Stimulated activated CD8-positive, alpha-beta memory T cell treated with anti-CD3 and anti-CD28 coated beads, Interleukin-2, amount 100 ng/mL, for 48 hours (primary cell): ENCODE measurements at regions not wholly inside any gene's neighbourhood (a gene's known extent, or its start where the extent isn't known, plus 50 kb on each side); places are given as distances from the start of the nearest gene placed in this dataset.
"Not testable (repeated sequence)": the region's sequence is repeated elsewhere in the genome, so short reads cannot be mapped to it uniquely, and the experiment has no call there.

Experiments used
- DNase-seq, 2 donors: peaks; one replicate each; pipeline ENCODE4 v3.0.0-alpha.2; 2020; ENCODE audit warnings: low read depth in 2 of 2

DNA sequence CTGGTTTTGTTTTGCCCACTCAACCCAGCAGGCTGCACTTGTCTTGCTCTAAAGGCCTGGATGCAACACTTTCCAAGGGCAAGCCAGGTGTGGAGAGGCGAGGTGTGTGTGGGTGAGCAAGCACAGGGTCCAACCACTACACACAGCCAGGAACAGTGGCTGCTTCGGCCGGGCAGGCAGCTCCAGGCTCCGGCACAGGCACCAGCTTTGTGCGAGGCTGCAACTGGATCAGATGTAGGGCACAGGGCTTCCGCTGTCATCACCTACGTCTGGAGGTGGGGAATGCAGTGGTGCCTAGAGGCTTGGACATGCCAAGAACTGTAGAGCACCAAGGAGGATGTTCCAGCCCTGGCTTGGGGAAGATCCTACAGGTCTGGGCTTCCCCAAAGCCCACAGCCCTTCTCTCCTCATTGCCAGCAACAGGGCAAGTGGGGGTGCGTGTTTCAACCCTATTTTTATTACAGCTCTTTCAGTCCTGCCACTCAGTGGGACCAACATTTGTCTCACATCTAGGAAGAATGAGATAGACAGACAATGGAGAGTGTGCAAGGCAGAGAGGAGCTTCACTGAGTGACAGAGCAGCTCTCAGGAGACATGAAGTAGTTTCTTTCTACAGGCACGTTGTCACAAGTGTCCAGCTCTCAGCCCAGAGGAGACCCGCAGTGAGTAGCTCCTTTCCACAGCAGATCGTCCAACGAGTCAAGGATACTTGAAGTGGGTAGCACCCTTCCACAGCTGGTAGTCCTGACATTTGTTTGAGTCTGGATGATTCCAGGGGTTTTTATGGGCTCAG lies 622.2 kb downstream of the CDH9 start:
- no peak for DNase-seq

DNA sequence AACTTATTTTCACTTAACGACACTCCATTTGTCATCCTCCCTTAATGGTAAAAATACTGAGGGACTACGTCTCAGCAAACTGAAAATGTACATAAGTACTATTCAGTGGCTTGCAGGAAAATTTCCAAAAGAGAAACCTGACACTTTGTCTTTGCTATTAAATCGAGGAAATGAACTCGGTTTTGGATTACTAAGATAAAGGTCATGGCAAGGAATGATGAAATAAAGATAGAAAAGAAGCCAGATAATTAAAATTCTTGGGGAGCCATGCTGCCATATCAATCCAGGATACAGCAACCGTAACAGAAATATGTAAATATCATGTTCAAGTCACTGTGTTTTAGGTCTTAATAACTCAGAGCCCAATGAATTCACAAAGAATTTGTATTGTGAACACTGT lies 647.8 kb downstream of the CDH9 start:
- no peak for DNase-seq

DNA sequence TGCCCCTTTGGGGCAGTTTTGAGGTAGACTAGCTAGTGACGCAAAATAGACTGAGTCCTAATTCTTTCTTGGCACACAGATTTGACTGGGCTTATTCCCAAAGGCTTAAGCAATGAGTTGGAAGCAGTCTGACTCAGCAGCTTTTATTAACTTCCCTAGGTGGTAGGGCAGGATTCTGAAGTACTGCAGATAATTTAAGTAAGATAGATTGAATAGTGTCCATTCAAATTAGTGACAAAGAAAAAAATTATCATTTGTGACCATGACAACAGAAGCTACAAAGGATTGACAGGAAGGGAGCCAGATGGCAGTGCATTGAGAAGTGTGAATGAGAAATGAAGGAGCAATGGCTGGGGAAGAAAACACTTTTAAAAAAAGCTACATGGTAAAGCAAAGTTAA lies 649.4 kb downstream of the CDH9 start:
- DNase-seq = no peak

DNA sequence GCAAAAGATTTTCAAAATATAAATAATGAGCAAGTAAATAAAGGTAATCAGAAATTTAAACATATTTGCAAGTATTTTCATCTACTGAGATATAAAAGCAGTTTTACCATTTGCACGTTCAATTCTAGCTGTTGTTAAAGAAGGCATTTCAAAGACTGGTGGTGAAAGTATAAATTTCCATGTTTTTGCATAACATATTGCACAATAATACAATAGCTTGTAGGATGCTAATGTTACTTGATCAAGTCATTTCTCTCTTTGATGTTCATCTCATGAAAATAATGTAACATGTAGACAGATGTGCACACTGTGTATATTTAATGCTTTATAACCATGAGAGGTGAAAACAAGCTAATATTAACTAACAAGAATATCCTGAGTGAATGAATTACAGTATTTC lies 651.9 kb downstream of the CDH9 start:
- DNase-seq = no peak

DNA sequence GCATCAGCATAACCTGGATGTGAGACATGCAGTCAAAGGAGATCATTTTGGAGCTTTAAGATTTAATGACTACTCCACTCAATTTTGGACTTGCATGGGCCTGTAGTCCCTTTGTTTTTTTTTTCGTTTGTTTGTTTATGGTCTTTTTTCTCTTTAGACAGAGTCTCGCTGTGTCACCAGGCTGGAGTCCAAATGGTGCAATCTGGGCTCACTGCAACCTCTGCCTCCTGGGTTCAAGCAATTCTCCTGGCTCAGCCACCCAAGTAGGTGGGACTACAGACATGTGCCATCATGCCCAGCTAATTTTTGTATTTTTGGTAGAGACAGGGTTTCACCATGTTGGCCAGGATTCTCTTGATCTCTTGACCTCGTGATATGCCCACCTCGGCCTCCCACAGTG lies 673.8 kb downstream of the CDH9 start:
- not testable (repeated sequence) for DNase-seq

DNA sequence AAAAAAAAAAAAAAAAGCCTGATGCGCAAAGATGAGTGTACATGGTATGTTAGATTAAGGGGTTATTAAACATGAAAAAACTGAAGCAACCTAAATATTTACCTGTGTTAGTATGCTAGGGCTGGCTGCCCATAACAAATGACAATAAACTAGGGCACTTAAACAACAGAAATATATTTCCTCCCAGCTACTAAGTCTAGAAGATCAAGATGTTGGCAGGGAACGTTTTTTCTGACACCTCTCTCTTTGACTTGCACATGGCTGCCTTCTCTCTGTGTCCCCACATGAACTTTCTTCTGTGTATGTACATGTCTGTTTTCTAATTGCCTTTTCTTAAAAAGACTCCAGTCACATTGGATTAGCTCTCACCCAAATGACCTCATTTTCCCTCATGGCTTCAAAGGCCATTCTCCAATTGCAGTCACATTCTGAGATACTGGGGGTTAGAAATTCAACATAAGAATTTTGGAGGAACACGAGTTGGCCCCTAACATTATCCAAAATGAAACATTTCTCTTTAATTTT lies 694.5 kb downstream of the CDH9 start:
- no peak for DNase-seq

DNA sequence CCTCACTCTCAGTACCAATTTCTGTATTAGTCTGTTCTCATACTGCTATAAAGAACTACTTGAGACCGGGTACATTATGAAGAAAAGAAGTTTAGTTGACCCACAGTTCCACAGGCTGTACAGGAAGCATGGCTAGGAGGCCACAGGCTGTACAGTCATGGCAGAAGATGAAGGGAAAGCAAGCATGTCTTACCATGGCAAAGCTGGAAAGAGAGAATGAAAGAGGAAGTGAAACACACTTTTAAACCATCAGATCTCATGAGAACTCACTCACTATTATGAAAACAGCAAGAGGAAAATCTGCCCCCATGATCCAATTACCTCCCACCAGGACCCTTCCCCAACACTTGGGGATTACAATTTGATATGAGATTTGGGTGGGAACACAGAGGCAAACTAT lies 698.8 kb downstream of the CDH9 start:
- DNase-seq = no peak

DNA sequence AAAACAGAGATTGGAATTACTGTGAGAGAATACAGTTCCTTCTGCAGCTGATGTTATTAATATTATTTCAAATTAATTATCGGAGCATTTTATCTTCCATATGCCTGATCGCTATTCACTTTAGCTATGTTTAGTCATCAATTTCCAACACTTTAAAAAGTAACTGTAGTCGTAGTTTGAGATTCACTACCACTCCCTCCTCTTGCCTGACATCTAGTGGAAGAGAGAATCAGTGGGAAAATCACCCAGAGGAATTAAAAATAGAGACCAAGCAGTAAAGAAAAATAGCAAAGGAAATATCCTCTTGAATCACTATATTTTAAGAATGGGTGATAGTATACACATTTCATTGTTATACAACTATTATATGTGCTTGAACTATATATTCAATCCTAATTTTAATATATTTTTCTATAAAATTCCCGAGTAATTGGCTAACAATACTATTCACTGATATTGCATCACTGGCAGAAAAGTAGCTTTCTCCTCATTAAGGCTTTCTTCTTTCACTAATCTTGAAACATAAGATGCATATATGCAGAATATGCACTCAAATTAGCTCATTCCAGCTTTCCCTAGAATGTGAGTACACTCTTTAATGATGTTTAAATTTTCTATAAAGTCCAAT lies 708.7 kb downstream of the CDH9 start:
- DNase-seq = no peak

DNA sequence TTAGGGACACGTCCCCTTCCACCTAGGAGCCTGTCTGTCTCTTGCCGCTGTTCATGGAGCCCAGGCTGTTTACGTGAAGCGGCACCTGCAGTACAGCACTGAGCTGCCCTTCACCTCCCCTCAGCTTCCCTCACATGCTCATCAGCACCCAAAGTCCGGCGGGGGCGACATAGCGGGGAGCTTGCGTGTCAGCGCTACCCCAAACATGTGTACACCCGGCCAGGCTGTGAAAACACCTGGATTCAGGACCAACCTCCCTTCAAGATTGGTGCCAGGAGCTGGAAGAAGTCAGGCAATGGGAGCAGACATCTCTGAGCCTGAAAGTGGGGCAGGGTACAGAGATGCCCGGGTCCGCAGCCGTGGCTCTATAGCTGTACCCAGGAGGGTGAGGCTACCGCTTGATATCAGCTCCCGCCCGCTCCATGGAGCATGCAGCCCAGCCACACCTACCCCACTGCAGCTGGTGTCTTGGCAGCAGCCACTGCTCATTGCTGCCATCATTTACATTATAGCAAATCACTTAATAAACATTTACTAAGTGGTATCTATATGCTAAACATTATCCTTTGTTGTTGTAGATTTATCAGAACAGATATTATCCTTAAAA lies 712.1 kb downstream of the CDH9 start:
- no peak for DNase-seq

DNA sequence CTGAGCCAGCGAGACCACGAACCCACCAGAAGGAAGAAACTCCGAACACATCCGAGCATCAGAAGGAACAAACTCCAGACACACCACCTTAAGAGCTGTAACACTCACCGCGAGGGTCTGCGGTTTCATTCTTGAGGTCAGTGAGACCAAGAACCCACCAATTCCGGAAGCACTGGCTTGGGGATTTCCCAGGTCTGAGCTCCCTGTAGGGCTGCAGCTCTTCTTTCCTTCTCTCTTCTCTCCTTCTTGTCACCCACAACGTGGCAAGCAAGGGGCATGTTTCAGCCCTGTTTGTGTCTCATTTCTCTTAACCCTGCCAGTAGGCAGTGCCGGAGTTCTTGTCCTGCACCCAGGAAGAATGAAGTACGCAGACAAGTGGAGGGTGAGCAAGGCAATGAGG lies 713.0 kb downstream of the CDH9 start:
- DNase-seq = not testable (repeated sequence)

DNA sequence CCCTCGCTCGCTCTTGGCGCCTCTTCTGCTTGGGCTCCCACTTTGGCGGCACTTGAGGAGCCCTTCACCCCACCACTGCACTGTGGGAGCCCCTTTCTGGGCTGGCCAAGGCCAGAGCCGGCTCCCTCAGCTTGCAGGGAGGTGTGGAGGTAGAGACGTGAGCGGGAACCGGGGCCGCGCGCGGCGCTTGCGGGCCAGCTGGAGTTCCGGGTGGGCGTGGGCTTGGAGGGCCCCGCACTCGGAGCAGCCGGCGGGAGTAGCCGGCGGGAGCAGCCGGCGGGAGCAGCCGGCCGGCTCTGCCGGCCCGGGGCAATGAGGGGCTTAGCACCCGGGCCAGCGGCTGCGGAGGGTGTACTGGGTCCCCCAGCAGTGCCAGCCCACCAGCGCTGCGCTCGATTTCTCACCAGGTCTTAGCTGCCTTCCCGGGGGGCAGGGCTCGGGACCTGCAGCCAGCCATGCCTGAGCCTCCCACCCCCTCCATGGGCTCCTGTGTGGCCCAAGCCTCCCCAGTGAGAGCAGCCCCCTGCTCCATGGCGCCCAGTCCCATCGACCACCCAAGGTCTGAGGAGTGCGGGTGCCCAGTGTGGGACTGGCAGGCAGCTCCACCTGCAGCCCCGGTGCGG lies 714.0 kb downstream of the CDH9 start:
- DNase-seq = not testable (repeated sequence)

DNA sequence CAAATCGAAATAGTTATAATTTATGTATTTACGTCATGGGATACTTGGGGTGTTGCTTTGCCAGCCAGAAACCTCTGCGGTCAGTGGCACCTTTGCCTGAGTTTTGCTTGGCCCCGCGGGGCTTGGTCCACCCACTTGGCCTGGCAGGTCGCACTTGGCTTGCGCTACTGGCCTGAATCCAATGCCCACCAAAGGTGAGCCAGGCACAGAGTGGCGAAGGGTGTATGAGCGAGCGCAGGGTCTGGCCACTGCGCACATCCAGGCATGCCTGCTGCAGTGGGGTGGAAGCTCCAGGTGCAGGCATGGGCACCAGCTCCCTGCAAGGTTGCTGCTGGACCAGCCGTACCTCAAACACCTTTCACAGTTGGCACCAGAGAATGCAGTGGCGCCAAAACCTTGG lies 714.6 kb downstream of the CDH9 start:
- no peak for DNase-seq

DNA sequence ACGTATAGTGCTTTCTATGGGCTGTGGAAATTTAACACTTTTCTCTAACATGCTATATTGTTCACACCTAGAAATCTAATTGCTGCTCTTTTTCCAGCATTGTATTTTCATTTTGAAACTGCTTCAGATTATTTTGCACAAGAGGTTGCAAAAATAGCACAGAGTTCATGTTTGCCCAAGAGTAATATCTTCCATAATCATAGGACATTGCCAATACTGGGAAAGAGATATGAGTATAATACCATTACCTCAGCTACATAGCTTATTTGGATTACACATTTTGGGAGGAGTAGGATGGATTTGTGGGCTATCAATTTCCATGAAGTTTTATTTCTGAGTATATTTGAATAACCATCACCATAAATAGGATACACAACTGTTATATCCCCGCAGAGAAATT lies 717.1 kb downstream of the CDH9 start:
- DNase-seq = no peak

DNA sequence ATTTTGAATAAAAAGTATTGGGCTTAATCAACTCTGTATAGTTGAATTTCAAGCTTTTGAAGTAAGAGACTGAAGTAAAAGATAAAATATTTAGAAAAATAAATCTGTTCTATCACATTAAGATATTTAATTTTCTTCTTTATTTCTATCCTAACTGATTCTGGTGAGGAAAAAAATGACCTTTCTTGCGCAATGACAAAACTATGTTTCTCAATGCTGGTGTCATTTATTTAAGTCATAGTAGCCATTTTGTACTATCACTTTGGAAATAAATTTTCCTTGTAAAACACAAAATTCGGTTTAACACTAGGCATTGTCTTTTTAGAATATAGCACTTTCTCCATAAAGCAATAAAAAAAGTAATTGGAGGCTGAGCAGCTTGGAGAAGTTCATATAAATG lies 728.0 kb downstream of the CDH9 start:
- DNase-seq = no peak

DNA sequence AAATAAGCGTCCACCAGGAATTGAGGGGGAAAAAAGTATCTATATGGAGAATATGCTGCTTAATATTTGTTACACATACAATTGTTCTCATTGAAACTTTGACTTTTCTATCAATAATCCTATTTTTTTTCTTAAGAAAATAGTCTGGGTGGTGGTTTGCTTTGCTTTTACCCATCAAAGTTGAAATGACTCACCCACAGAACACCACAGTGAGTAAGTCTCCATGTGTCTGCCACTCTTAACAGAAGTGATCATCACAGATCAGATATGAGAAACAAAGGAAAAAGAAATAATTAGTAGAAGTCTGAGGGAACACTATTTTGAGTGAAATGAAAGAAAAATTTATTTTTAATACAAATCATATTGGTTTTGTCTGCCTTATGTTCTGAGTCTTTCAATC lies 742.8 kb downstream of the CDH9 start:
- no peak for DNase-seq

DNA sequence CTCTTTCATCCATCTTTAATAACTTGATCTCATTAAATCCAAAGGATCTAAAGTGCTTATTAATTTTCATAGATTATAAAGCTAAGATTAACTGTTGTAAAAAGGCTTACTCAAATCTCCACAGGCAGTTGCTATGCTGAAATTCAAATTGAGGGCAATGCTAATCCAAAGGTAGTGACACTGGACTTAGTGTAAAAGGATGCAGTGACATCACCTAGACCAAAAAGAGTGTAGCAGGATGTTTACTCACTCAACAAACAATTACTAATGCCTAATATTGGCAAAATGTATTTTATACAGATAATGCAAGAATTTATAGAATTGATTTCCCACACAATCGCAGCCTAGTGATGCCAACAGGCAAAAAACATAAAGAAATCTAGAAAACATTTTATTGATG lies 756.2 kb downstream of the CDH9 start:
- DNase-seq = no peak

DNA sequence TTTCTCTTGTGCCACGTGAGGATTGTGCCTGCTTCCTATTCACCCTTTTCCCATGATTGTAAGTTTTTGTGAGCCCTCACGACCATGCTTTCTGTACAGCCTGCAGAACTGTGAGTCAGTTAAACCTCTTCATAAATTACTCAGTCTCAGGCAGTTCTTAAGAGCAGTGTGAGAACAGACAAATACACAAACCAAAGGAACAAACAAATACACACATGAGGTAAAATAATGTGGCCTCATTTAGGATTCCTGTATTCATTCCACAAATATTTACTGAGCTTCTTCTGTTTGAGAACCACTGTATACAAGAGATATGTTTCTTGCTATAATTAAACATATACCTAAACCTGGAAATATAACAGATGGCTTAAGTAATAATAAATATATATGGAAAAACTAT lies 760.3 kb downstream of the CDH9 start:
- DNase-seq = no peak

DNA sequence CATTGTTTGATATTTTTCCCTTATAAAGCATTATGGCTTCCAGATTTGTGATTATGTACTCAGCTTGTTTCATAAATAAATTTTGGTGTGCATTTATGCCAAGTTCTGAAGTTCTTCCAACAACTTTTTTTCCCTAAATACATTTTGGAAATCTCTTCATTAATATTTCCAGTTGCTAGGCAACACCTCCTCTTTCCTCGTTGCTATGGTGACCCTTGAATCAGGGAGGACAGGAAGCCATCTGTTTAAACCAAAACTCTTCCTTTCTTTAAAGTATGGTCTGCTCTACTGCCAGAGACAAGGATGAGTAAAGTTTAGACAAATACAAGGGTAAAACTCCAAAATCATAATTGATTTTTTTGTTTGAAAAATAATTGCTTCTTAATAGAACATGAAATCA lies 779.3 kb downstream of the CDH9 start:
- DNase-seq = no peak

DNA sequence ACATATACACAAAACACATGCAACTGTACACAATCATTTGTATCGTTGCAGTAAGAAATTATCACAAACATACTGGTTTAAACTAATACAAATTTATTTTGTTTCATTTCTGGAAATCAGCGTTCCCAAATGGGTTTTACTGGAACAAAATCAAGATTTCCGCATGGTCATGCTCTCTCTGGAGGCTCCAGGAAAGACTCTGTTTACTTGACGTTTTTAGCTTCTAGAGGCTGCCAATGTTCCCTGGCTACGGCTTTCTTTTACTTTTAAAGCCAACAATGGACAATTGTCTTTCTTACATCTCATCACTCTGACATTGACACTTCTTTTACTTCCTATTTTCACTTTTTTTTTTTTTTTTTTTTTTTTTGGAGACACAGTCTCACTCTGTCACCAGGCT lies 793.1 kb downstream of the CDH9 start:
- no peak for DNase-seq

DNA sequence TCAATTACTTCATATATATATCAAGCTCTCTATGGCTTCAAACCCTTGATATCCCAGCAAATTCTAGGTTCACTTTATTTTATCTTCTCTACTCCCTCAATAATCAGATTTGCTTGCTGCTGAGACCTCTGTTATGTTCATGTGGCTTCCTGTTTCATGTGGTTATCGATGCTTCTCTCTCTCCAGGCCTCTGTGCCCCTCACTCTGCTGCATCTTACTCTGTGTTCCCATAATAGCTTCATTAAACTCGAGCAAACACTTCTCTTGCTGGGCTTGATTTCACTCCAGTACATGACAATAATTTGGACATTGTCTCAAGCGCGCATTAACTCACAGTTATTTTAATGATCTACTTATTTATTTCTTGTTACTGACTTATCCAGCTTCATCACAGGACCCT lies 798.8 kb downstream of the CDH9 start:
- no peak for DNase-seq

DNA sequence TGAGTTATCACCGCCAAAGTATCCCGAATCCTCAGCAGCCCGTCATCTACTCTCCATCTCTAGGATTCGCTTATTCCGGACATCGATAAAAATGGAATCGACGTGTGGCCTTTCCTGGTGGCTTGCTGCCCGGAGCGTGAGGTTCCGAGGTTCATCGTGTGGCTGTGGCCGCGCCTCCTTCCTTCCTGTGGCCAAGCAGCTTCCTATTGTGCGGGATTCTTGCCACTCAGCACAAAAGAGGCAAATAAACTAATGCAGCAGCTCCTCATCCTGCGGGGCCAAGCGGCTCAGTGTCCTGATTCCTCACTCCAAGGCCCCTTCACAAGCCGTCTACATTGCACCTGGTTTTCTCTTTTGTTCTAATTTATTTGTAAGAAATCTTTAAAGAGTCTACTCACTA lies 800.9 kb downstream of the CDH9 start:
- no peak for DNase-seq

DNA sequence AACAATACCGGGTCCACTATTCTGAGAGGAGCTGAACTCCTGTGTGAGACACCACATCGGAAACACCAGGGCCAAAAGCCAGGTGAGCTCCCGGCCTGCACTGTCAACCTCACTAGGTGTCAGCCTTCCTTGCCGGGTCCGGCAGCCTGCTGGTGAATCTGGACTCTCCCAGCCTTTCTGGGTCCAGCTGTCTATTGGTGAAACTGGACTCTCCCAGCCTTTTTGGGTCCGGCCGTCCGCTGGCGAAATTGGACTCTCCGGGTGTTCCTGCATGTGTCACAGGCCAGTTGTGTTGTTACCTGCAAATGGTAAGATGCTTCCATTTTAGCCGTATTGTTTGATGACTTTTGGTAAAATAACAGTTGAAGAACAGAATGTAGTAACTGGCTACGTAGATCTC lies 801.5 kb downstream of the CDH9 start:
- no peak for DNase-seq

DNA sequence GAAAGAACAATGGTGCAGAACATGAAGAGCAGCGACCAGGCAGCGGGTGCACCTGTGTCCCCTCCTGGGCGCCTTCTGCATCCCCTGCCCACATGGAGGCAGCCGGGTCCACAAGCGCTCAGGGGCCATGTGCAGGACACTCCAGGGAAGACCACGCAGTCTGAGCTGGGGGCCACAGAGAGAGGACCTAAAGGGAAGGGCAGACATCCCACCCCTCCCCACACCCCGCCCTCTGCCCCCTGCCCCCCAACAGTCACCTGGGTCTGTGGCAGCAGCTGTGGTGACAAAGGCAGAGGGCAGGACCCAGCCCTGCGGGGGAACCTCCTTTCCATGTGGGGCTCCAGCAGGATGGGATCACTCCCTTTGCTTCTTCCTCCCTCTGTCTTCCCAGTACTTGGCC lies 805.7 kb downstream of the CDH9 start:
- no peak for DNase-seq
